ENCODE measurements at regions not wholly inside any gene's neighbourhood (a gene's known extent, or its start where the extent isn't known, plus 50 kb on each side); places are given as distances from the start of the nearest gene placed in this dataset.

GRCh38 chr16:52296076-52296475 is 250.9 kb downstream of the TOX3 start:
- Histone ChIP-seq H3K9me3 (no peaks in the 10 kb centered on the region), H3K4me3 (no peak overlapping the region), H3K36me3 (no peaks in the 10 kb centered on the region), H3K27me3 (no peaks in the 10 kb centered on the region), H3K4me1 (no peaks in the 10 kb centered on the region), H3K27ac (no peak overlapping the region)
- TF ChIP-seq POLR2AphosphoS5 (IDR thresholded peaks at IDR 0.05): no peak
- no peak for TF ChIP-seq POLR2A (IDR thresholded peaks at IDR 0.05)
- no peak for TF ChIP-seq EP300 (IDR thresholded peaks at IDR 0.05; ENCODE audit: low read depth)
- TF ChIP-seq CTCF (IDR thresholded peaks at IDR 0.05): no peak
- in situ Hi-C loops (cut with MboI; ENCODE audit: low pct_ligation_motif_present in 1 of 4, low pct_unique_long_range_greater_than_20kb in 1 of 4, low sequenced_read_pairs in 3 of 4): no loop called here
- intact Hi-C loops (cut with DNase I; ENCODE audit: low total_unique reads): no loop called here
- DNase-seq: no peak
- WGBS, 2 donors (ENCODE audit: low coverage in 1 of 2): 88 to 92% methylated on average over 2 of the region's 2 CpGs

GRCh38 chr16:52294660-52295059 is 252.3 kb downstream of the TOX3 start:
- Histone ChIP-seq H3K4me1 (no peaks in the 10 kb centered on the region), H3K4me3 (no peak overlapping the region), H3K27me3 (no peaks in the 10 kb centered on the region), H3K27ac (no peak overlapping the region), H3K36me3 (no peaks in the 10 kb centered on the region), H3K9me3 (no peaks in the 10 kb centered on the region)
- 55 to 57% methylated on average over 3 of the region's 3 CpGs for WGBS, 2 donors (ENCODE audit: low coverage in 1 of 2)
- in situ Hi-C loops (cut with MboI; ENCODE audit: low pct_ligation_motif_present in 1 of 4, low pct_unique_long_range_greater_than_20kb in 1 of 4, low sequenced_read_pairs in 3 of 4): no loop called here
- intact Hi-C loops (cut with DNase I; ENCODE audit: low total_unique reads): no loop called here
- TF ChIP-seq POLR2A (IDR thresholded peaks at IDR 0.05): no peak
- TF ChIP-seq EP300 (IDR thresholded peaks at IDR 0.05; ENCODE audit: low read depth): no peak
- no peak for TF ChIP-seq POLR2AphosphoS5 (IDR thresholded peaks at IDR 0.05)
- TF ChIP-seq CTCF (IDR thresholded peaks at IDR 0.05): no peak
- no peak for DNase-seq

- H3K9me3 ChIP-seq: no peaks in the 10 kb centered on the region
- DNase-seq: no peak
- intact Hi-C loops (cut with DNase I; ENCODE audit: low total_unique reads) (no loop called here), in situ Hi-C loops (cut with MboI; ENCODE audit: low pct_ligation_motif_present in 1 of 4, low pct_unique_long_range_greater_than_20kb in 1 of 4, low sequenced_read_pairs in 3 of 4) (no loop called here)
- H3K4me3 ChIP-seq: no peak overlapping the region
- H3K4me1 ChIP-seq: no peaks in the 10 kb centered on the region
- no peaks in the 10 kb centered on the region for H3K27me3 ChIP-seq
- H3K36me3 ChIP-seq: no peaks in the 10 kb centered on the region
- TF ChIP-seq POLR2AphosphoS5 (IDR thresholded peaks at IDR 0.05) (no peak), CTCF (IDR thresholded peaks at IDR 0.05) (no peak)
- whole genome bisulfite sequencing, 2 donors (ENCODE audit: low coverage in 1 of 2): 33 to 51% methylated on average over 1 to 2 of the region's 2 CpGs
- no peak overlapping the region for H3K27ac ChIP-seq
Measured at GRCh38 chr16:52293204-52293603, 253.7 kb downstream of the TOX3 start.

- intact Hi-C loops (cut with DNase I; ENCODE audit: low total_unique reads): no loop called here
- no peak for TF ChIP-seq POLR2AphosphoS5 (IDR thresholded peaks at IDR 0.05)
- TF ChIP-seq POLR2A (IDR thresholded peaks at IDR 0.05): no peak
- no peak for TF ChIP-seq EP300 (IDR thresholded peaks at IDR 0.05; ENCODE audit: low read depth)
- TF ChIP-seq CTCF (IDR thresholded peaks at IDR 0.05): no peak
- Histone ChIP-seq H3K36me3 (no peaks in the 10 kb centered on the region), H3K4me1 (no peaks in the 10 kb centered on the region), H3K27ac (no peak overlapping the region), H3K4me3 (no peak overlapping the region), H3K27me3 (no peaks in the 10 kb centered on the region), H3K9me3 (no peaks in the 10 kb centered on the region)
- in situ Hi-C loops (cut with MboI; ENCODE audit: low pct_ligation_motif_present in 1 of 4, low pct_unique_long_range_greater_than_20kb in 1 of 4, low sequenced_read_pairs in 3 of 4): no loop called here
- DNase-seq: no peak
- 69 to 71% methylated on average over 3 to 4 of the region's 4 CpGs for WGBS, 2 donors (ENCODE audit: low coverage in 1 of 2)
Measured at GRCh38 chr16:52283584-52284375, 263.2 kb downstream of the TOX3 start.

Measured in transverse colon (tissue), 4 donors.